HS-5 (cell line): ENCODE measurements at regions not wholly inside any gene's neighbourhood (a gene's known extent, or its start where the extent isn't known, plus 50 kb on each side); places are given as distances from the start of the nearest gene placed in this dataset.
"Not testable (repeated sequence)": the region's sequence is repeated elsewhere in the genome, so short reads cannot be mapped to it uniquely, and the experiment has no call there.

Experiments used
- DNase-seq: peaks from one replicate; pipeline ENCODE4 v3.0.0-alpha.2; 2012; ENCODE audit warnings: low read depth

- no peak for DNase-seq
Observed at GRCh38 chr21:41611441-41611840, 103.5 kb upstream of the TMPRSS2 start.

- not testable (repeated sequence) for DNase-seq
Observed at GRCh38 chr21:41610840-41611115, 102.8 kb upstream of the TMPRSS2 start.

DNA sequence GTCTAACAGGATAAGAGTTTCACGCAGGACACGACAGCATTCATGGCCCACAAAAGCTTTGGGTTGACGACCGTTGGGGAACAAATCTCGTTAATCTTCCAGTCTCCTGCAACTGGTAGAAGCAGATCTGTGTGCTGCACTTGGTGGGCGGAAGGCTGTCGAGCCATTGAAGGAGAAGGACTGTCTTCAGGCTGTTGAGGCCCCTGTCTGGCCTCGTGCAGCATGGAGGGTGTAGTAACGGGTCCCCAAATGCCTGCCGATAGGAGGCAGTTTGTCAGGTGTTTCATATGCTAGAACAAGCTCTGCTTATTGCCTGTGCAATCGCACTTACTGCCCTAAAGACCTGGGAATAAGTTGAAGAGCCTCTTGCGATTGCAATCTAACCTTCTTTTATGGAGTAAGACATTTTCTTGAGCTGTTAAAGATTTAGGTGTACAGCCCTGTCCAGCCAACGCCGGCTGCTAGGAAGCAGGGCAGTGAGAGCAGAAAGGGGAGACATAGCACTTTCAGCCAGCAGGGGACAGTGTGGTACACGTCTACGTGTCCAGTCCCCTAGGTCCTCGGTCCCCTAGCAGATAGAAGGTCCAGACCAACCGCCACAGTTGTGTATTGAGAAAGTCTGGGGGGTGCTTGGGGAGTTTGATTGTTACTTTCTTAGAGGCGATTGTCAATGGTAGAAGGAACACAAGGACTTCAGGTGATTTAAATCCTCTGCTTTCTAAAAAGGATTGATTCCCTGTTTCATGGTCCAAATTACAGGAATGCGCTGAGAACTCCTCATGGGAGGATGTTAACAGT is 102.3 kb upstream of the TMPRSS2 start:
- no peak for DNase-seq

GRCh38 chr21:41606706-41607105 is 98.7 kb upstream of the TMPRSS2 start:
- DNase-seq, result no peak

GRCh38 chr21:41605934-41606285 is 98.0 kb upstream of the TMPRSS2 start:
- no peak for DNase-seq

DNA sequence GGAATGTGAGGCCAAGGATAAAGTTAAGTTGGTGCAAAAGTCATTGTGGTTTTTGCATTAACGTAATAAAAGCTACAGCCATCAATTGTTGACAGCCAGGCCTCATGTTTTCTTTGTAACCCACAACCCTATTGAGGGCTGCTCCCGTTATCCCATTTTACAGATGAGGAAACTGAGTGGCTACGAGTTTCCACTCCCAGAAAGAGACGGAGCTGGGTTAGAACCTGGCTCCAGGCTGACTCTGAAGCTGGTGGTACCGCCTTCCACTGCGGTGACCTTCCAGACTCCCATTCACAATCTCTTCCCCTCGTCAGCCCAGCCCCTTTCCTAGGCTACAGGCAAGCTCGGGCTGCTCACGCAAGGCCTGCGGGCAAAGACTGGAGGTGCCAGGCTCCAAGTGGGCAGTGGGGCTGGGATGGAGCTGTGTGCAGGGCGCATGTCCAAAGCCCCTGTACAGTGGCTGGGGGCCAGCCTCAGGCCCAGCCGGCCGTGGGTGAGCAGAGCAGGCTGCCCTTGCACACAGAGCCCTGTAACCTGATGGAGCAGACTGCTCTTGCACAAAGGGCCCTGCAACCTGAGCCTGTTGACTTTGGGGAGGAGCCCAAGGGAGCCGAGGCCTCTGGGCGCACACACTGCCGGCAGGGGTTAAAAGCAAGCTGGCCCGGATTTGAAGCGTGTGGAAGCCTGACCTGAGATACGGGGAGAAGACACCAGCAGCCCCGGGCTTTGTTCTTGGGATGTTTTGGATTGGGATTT is 97.4 kb upstream of the TMPRSS2 start:
- no peak for DNase-seq

- no peak for DNase-seq
Observed at GRCh38 chr21:41604583-41605041, 96.7 kb upstream of the TMPRSS2 start.

- DNase-seq, result no peak
Observed at GRCh38 chr21:41603476-41603875, 95.5 kb upstream of the TMPRSS2 start.

DNA sequence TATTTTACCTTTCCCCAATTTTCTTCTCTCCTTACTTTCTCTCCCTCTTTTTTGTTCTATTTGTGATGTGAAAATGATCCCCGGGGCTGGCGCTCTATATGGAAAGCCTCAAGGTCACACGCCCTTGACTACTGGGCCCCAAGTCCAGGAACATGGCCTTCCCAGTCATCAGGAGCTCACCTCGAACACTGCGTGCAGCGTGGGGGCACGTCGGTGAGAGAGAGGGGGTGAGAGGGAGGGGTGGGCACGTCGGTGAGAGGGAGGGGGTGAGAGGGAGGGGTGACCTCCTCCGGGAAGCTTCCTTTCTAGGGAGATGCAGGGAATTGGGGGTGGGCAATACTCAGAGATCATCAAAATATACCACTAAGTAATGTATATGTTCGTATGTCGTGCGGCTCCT is 94.6 kb upstream of the TMPRSS2 start:
- no peak for DNase-seq

GRCh38 chr21:41601573-41602368 is 93.8 kb upstream of the TMPRSS2 start:
- no peak for DNase-seq

- no peak for DNase-seq
Observed at GRCh38 chr21:41600961-41601572, 93.1 kb upstream of the TMPRSS2 start.

DNA sequence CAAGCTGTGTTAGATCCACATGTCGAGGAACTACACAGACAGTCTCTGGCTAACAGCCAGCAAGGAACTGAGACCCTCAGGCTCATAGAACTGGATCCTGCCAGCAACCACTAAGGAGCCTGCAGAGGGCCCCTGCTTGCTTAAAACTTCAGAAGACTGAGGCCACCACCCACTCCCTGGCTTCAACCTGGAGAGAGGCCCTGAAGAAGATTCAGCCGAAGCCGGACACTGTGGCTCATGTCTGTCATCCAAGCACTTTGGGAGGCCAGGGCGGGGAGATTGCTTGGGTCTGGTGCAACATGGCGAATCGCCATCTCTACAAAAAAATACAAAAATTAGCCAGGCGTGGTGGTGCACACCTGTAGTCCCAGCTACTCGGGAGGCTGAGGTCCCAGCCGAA is 92.6 kb upstream of the TMPRSS2 start:
- DNase-seq, result no peak

DNA sequence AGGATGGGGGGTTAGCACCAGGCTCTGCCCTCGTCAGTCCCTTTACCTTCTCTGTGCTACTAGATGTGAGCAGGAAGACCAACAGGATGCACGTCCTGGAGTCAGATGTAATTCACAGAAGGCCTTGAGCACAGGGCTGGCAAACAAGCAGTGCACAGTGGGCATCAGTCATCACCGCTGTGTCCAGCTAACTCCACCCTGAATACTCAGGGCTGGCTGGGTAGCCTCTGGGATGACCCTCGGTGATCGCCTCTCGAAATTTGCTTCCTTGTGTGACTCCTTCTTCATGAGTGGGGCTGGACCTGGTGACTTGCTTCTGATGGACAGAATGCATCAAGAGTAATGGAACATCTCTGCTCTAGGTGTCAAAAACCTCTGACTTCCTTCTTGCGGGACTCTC is 92.2 kb upstream of the TMPRSS2 start:
- no peak for DNase-seq

DNA sequence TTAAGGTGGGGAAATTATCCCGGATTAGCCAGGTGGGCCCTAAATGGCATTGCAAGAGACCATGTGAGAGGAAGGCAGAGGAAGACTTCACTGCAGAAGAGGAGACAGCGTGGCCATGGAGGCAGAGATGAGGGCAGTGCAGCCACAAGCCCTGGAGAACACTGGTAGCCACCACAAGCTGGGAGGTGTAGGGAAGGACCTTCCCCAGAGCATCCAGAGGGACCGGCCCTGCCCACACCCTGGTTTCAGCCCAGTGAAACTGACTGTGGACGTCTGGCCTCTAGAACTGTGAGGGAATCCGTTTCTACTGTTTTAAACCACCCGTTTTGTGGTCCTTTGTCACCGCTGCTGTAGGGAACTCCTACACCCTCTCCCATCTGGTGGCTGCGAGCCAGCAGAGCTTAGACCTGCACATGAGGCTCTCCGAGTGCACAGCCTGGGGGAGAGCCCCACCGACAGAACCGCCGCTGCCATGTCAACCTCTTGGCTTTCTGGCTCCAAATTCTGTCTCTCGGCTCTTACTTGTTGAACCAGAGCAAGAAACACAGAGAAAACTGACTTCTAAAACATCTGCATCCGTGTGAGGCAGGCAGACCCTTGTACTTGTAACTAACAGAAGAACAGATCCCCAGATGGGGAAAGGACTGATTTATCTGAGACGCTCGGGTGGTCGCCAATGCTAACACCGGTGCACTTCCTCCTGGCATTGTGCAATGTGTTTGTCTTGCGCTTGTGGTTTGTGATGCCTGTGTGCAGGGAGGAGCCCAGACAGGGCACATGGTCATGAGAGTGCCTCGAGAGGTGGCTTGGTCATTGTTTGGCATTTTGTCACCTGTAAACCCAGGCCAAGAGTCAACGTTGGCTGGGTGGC is 90.8 kb upstream of the TMPRSS2 start:
- no peak for DNase-seq

GRCh38 chr21:41597811-41598231 is 89.9 kb upstream of the TMPRSS2 start:
- DNase-seq, result no peak

GRCh38 chr21:41597227-41597626 is 89.3 kb upstream of the TMPRSS2 start:
- DNase-seq, result no peak

DNA sequence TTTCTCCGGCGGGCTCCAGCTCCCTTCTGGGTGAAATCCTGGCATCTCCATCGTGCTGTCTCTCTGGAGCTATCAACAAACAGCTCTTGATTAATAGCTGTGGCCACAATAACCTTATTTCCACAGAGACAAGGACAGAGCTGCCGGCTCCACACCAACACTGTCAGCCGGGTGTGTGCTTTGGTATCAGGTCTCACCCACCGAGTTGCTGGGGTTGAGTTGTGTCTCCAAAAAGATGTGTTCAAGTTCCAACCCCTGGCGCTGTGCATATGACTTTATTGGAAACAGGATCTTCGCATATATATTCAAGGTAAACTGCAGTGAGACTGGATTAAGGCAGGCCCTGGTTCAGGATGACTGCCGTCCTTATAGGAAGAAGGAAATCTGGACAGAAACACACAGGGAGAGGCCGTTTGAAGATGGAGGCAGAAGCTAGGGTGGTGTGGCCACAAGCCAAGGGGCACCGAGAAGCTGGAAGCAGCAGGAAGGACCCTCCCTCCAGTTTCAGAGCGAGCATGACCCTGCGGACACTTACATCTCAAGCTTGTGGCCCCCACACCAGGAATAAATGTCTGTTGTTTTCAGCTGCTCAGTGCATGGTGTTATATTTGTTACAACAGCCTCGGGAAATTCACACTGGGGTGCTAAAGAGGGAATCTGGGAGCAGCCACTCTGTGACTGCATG is 88.4 kb upstream of the TMPRSS2 start:
- DNase-seq, result no peak

DNA sequence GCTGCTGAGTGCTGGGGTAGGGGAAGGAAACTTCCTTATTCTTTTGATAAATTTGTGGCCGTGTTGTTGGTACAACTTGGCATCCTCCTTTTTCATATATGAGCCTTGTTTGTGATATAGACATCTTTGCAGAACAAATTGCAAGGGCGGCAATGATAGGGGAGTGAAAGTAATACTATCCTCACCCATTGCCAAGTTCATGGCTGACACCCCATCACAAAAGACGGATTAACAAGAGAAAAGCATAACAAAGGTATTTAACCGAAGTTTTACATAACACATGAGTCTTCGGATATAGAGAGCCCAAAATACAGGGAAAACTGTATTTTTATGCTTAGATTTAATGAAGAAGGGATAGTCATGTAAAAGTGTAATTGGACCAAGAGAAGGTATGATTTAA is 86.3 kb upstream of the TMPRSS2 start:
- DNase-seq, result no peak

DNA sequence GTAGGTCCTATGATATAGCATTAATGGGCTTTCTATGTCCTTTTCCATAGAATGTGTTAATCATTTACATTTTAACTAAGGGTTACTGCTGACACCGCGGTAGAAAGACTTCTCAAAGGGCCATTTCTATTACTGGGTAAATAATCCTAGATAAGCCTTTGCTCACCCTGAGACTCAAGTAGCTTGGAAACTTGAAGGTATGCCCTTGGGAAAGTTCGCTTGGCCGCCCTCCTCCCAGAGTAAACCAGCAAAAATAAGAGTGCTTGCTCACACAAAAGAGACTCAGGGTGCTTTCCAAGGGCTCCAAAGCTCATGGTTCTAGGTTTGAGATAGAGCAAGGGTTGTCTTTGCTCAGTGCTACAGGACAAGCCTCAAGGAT is 85.8 kb upstream of the TMPRSS2 start:
- no peak for DNase-seq

DNA sequence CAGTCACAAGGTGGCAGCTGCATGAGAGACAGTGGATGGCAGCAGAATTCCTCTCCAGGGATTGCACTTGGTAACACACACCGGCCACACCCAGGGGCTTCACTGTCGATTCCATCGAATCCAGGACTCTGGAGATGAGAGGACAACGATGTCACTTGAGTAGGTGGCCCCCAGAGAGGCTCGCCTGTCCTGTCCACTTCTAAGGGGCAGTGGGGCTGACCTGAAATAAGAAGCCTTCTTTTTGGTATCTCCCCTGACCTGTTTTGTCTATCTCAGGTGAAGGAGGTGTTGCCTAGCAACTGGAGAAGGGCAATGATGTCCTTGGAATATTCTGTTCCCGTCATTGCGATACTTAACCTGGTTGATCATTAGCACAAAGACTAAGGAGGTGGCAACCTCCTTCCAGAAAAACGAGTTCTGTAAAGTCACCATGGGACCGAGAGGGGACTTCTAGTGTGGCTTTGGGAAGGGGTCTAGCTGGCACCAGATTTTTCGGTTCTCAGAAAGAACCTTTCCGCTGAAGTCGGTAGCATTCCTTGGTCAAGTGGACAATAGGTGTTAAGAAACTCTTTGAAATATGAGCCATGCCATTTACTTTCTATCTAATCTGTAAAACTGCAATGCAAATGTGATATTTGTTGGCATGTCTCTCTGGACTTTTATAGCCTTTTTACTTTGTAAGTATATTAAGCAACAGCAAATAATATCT is 85.2 kb upstream of the TMPRSS2 start:
- no peak for DNase-seq
